ENCODE measurements at regions not wholly inside any gene's neighbourhood (a gene's known extent, or its start where the extent isn't known, plus 50 kb on each side); places are given as distances from the start of the nearest gene placed in this dataset.
"Not testable (repeated sequence)": the region's sequence is repeated elsewhere in the genome, so short reads cannot be mapped to it uniquely, and the experiment has no call there.

- TF ChIP-seq CTCF (conservative IDR thresholded peaks at IDR 0.05; ENCODE audit: low read depth, low read length) = no peak
- TF ChIP-seq EZH2 (IDR thresholded peaks at IDR 0.05; ENCODE audit: borderline replicate concordance, low read depth, low read length, poor library complexity, severe bottlenecking) = no peak
- no peak overlapping the region for H3K4me3 ChIP-seq (ENCODE audit: low read depth, low read length, poor library complexity, severe bottlenecking)
- ChIA-PET CTCF (no interaction called here), POLR2A (ENCODE audit: low non-redundant PET) (no interaction called here)
- intact Hi-C loops (cut with micrococcal nuclease; ENCODE audit: unreplicated experiment) = no loop called here
- no peak for DNase-seq (ENCODE audit: low spot score)
- no TSS peak for BruUV-seq (replicated peaks)
- no peaks in the 10 kb centered on the region for H3K36me3 ChIP-seq (ENCODE audit: insufficient read depth, low read length, poor library complexity, severe bottlenecking)
- no peaks in the 10 kb centered on the region for H3K4me1 ChIP-seq (ENCODE audit: insufficient read depth, low read length, poor library complexity, severe bottlenecking)
- H3K9me3 ChIP-seq (ENCODE audit: low read depth, low read length, poor library complexity, severe bottlenecking) = no peaks in the 10 kb centered on the region
- peaks cover 21% of the 10 kb centered on the region for H3K27me3 ChIP-seq (replicated peaks; ENCODE audit: insufficient read depth, low read depth, low read length, poor library complexity)
- H3K27ac ChIP-seq (ENCODE audit: low read depth, low read length, poor library complexity, severe bottlenecking) = no peak overlapping the region
Measured at GRCh38 chr1:157301477-157302198, 163.4 kb upstream of the ETV3 start.

- H3K27me3 ChIP-seq (replicated peaks; ENCODE audit: insufficient read depth, low read depth, low read length, poor library complexity) = peaks cover 31% of the 10 kb centered on the region
- H3K9me3 ChIP-seq (ENCODE audit: low read depth, low read length, poor library complexity, severe bottlenecking); DNase-seq (ENCODE audit: low spot score); CTCF ChIA-PET; BruUV-seq (replicated peaks); H3K4me1 ChIP-seq (ENCODE audit: insufficient read depth, low read length, poor library complexity, severe bottlenecking); intact Hi-C loops (cut with micrococcal nuclease; ENCODE audit: unreplicated experiment); H3K4me3 ChIP-seq (ENCODE audit: low read depth, low read length, poor library complexity, severe bottlenecking); POLR2A ChIA-PET (ENCODE audit: low non-redundant PET); H3K27ac ChIP-seq (ENCODE audit: low read depth, low read length, poor library complexity, severe bottlenecking); H3K36me3 ChIP-seq (ENCODE audit: insufficient read depth, low read length, poor library complexity, severe bottlenecking): not testable (repeated sequence)
Measured at GRCh38 chr1:157294387-157295145, 156.4 kb upstream of the ETV3 start.

- no peaks in the 10 kb centered on the region for H3K4me1 ChIP-seq (ENCODE audit: insufficient read depth, low read length, poor library complexity, severe bottlenecking)
Measured at GRCh38 chr1:157292809-157293564, 154.8 kb upstream of the ETV3 start.

More at GRCh38 chr1:157292809-157293564, 154.8 kb upstream of the ETV3 start:
- BruUV-seq (replicated peaks) = no TSS peak
- intact Hi-C loops (cut with micrococcal nuclease; ENCODE audit: unreplicated experiment) = no loop called here
- ChIA-PET POLR2A (ENCODE audit: low non-redundant PET) (no interaction called here), CTCF (no interaction called here)
- DNase-seq (ENCODE audit: low spot score) = no peak
- Histone ChIP-seq H3K36me3 (ENCODE audit: insufficient read depth, low read length, poor library complexity, severe bottlenecking) (no peaks in the 10 kb centered on the region), H3K9me3 (ENCODE audit: low read depth, low read length, poor library complexity, severe bottlenecking) (no peaks in the 10 kb centered on the region), H3K4me3 (ENCODE audit: low read depth, low read length, poor library complexity, severe bottlenecking) (no peak overlapping the region), H3K27ac (ENCODE audit: low read depth, low read length, poor library complexity, severe bottlenecking) (no peak overlapping the region), H3K27me3 (replicated peaks; ENCODE audit: insufficient read depth, low read depth, low read length, poor library complexity) (peaks cover 31% of the 10 kb centered on the region)
- TF ChIP-seq EZH2 (IDR thresholded peaks at IDR 0.05; ENCODE audit: borderline replicate concordance, low read depth, low read length, poor library complexity, severe bottlenecking) (no peak), CTCF (conservative IDR thresholded peaks at IDR 0.05; ENCODE audit: low read depth, low read length) (no peak)
